Chondrocyte (in vitro differentiated cells): ENCODE measurements at regions not wholly inside any gene's neighbourhood (a gene's known extent, or its start where the extent isn't known, plus 50 kb on each side); places are given as distances from the start of the nearest gene placed in this dataset.

ENCODE experiments used
- DNase-seq: peaks from one replicate; pipeline ENCODE4 v3.0.0; 2021; ENCODE audit warnings: mixed read lengths, low spot score
- H3K27ac Mint-ChIP-seq: one replicate; pipeline ENCODE4 v1.8.0; 2021; ENCODE audit warnings: mild to moderate bottlenecking, moderate library complexity, mixed read lengths; ENCODE audit not compliant: unreplicated experiment
- H3K27me3 Mint-ChIP-seq: 2 replicates; pipeline ENCODE4 v1.8.0; 2021; ENCODE audit warnings: low read depth, mixed read lengths
- H3K36me3 Mint-ChIP-seq: 2 replicates; pipeline ENCODE4 v1.8.0; 2021; ENCODE audit warnings: low read depth, mixed read lengths
- H3K4me1 Mint-ChIP-seq: 2 replicates; pipeline ENCODE4 v1.8.0; 2021; ENCODE audit warnings: low read depth, mild to moderate bottlenecking, mixed read lengths
- H3K4me3 Mint-ChIP-seq: one replicate; pipeline ENCODE4 v1.8.0; 2021; ENCODE audit warnings: mild to moderate bottlenecking, moderate library complexity, mixed read lengths; ENCODE audit not compliant: unreplicated experiment
- H3K9me3 Mint-ChIP-seq: 2 replicates; pipeline ENCODE4 v1.8.0; 2021; ENCODE audit warnings: low read depth, mixed read lengths
- CTCF ChIP-seq: fragments of 200-600 bp; sonication (generic); IDR thresholded peaks from 2 replicates; pipeline ENCODE4 v1.5.0; 2021; ENCODE audit warnings: antibody characterized with exemption, mild to moderate bottlenecking, moderate library complexity

GRCh38 chr6:165913676-165914570 lies 250.9 kb upstream of the PDE10A start:
- Mint-ChIP-seq H3K27me3 (no peaks in the 10 kb centered on the region), H3K4me1 (peaks cover 12% of the 10 kb centered on the region), H3K9me3 (no peaks in the 10 kb centered on the region), H3K36me3 (no peaks in the 10 kb centered on the region), H3K27ac (no peak overlapping the region), H3K4me3 (no peak overlapping the region)
- DNase-seq, result no peak
- TF ChIP-seq CTCF, result no peak

- no peak for TF ChIP-seq CTCF
- Mint-ChIP-seq H3K4me3 (no peak overlapping the region), H3K27ac (peak overlapping the region; percentile 30), H3K9me3 (no peaks in the 10 kb centered on the region), H3K36me3 (peaks cover 2% of the 10 kb centered on the region), H3K4me1 (peaks cover 12% of the 10 kb centered on the region), H3K27me3 (peaks cover 5% of the 10 kb centered on the region)
- no peak for DNase-seq
Observed at GRCh38 chr6:165910184-165910966, 247.3 kb upstream of the PDE10A start.

DNA sequence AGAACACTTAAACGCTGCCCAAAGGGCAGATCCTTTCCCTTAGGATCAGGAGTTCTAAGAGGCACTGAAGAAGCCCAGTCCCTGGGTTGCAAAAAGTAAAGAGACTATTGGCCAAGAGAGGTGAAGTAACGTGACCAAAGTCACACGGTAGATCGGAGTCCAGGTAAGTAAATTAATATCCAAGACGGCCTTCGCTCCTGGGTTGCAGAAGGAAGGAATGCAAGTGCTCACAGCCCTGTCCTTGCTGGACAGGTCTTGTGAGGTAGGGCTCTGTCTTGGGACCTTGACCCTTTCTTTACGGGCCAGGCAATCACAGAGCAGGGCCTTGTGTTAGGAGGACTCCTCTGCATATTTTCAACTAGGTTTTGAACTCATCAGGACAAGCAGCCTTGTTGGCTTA lies 243.7 kb upstream of the PDE10A start:
- no peak overlapping the region for H3K27ac Mint-ChIP-seq
- H3K36me3 Mint-ChIP-seq, result peaks cover 2% of the 10 kb centered on the region
- no peaks in the 10 kb centered on the region for H3K9me3 Mint-ChIP-seq
- peaks cover 9% of the 10 kb centered on the region for H3K27me3 Mint-ChIP-seq
- no peak overlapping the region for H3K4me3 Mint-ChIP-seq
- no peak for TF ChIP-seq CTCF
- no peak for DNase-seq
- peaks cover 12% of the 10 kb centered on the region for H3K4me1 Mint-ChIP-seq

- peaks cover 9% of the 10 kb centered on the region for H3K27me3 Mint-ChIP-seq
- no peak for TF ChIP-seq CTCF
- no peak overlapping the region for H3K27ac Mint-ChIP-seq
- no peaks in the 10 kb centered on the region for H3K9me3 Mint-ChIP-seq
- no peak overlapping the region for H3K4me3 Mint-ChIP-seq
- no peak for DNase-seq
- peaks cover 2% of the 10 kb centered on the region for H3K36me3 Mint-ChIP-seq
- peaks cover 9% of the 10 kb centered on the region for H3K4me1 Mint-ChIP-seq
Observed at GRCh38 chr6:165905744-165906143, 242.7 kb upstream of the PDE10A start.

GRCh38 chr6:165900970-165901369 lies 237.9 kb upstream of the PDE10A start:
- Mint-ChIP-seq H3K9me3 (no peaks in the 10 kb centered on the region), H3K36me3 (no peaks in the 10 kb centered on the region), H3K4me1 (no peaks in the 10 kb centered on the region), H3K27ac (no peak overlapping the region), H3K27me3 (peaks cover 18% of the 10 kb centered on the region), H3K4me3 (no peak overlapping the region)
- no peak for DNase-seq
- no peak for TF ChIP-seq CTCF
